Panc1 (cell line): ENCODE measurements at regions not wholly inside any gene's neighbourhood (a gene's known extent, or its start where the extent isn't known, plus 50 kb on each side); places are given as distances from the start of the nearest gene placed in this dataset.

Experiments
- POLR2AphosphoS5 ChIP-seq: IDR thresholded peaks from 2 replicates; pipeline ENCODE4 v1.6.1; 2012; ENCODE audit warnings: mild to moderate bottlenecking, low read depth, low read length, moderate library complexity
- TF ChIP-seq, protein P1 (sequence below): fragments of 450-650 bp; IDR thresholded peaks from 2 replicates; pipeline ENCODE4 v1.5.1; 2017; ENCODE audit warnings: mild to moderate bottlenecking
- TF ChIP-seq, protein P2 (sequence below), 2 experiments: IDR thresholded peaks; 2 replicates each; pipeline ENCODE4 v1.6.1; 2011 to 2012; ENCODE audit warnings: low read depth in 2 of 2, control low read depth in 1 of 2, low read length in 1 of 2, mild to moderate bottlenecking in 1 of 2, moderate library complexity in 1 of 2; ENCODE audit not compliant: insufficient read depth in 1 of 2

DNA sequence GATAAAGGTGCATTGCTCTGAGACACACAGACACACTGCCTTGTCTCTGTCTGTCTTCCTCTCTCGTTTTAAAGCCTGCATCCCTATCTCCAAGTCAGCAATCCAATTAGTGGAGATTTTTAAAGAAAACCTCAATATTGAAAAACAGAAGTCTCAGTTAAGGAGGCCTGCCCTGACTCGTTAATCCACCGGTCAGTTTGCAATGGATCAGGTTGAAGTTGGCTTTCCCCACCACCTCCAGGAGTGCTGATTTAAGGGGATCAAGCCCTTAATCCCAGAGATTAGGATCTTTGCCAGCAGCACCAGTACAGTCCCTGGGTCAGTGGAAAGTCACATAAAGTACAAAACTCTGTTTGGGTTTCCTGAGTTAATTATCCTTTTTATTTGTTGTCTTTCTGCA lies 271.1 kb upstream of the ASIC2 start:
- TF ChIP-seq, protein P1, sequence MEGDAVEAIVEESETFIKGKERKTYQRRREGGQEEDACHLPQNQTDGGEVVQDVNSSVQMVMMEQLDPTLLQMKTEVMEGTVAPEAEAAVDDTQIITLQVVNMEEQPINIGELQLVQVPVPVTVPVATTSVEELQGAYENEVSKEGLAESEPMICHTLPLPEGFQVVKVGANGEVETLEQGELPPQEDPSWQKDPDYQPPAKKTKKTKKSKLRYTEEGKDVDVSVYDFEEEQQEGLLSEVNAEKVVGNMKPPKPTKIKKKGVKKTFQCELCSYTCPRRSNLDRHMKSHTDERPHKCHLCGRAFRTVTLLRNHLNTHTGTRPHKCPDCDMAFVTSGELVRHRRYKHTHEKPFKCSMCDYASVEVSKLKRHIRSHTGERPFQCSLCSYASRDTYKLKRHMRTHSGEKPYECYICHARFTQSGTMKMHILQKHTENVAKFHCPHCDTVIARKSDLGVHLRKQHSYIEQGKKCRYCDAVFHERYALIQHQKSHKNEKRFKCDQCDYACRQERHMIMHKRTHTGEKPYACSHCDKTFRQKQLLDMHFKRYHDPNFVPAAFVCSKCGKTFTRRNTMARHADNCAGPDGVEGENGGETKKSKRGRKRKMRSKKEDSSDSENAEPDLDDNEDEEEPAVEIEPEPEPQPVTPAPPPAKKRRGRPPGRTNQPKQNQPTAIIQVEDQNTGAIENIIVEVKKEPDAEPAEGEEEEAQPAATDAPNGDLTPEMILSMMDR: no peak
- no peak for TF ChIP-seq POLR2AphosphoS5
- TF ChIP-seq, protein P2, sequence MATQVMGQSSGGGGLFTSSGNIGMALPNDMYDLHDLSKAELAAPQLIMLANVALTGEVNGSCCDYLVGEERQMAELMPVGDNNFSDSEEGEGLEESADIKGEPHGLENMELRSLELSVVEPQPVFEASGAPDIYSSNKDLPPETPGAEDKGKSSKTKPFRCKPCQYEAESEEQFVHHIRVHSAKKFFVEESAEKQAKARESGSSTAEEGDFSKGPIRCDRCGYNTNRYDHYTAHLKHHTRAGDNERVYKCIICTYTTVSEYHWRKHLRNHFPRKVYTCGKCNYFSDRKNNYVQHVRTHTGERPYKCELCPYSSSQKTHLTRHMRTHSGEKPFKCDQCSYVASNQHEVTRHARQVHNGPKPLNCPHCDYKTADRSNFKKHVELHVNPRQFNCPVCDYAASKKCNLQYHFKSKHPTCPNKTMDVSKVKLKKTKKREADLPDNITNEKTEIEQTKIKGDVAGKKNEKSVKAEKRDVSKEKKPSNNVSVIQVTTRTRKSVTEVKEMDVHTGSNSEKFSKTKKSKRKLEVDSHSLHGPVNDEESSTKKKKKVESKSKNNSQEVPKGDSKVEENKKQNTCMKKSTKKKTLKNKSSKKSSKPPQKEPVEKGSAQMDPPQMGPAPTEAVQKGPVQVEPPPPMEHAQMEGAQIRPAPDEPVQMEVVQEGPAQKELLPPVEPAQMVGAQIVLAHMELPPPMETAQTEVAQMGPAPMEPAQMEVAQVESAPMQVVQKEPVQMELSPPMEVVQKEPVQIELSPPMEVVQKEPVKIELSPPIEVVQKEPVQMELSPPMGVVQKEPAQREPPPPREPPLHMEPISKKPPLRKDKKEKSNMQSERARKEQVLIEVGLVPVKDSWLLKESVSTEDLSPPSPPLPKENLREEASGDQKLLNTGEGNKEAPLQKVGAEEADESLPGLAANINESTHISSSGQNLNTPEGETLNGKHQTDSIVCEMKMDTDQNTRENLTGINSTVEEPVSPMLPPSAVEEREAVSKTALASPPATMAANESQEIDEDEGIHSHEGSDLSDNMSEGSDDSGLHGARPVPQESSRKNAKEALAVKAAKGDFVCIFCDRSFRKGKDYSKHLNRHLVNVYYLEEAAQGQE (IDR thresholded peaks at IDR 0.05; ENCODE audit: insufficient read depth in 1 of 2, low read depth in 2 of 2, low read length in 1 of 2): no peak
